HepG2 (cell line): ENCODE measurements at regions not wholly inside any gene's neighbourhood (a gene's known extent, or its start where the extent isn't known, plus 50 kb on each side); places are given as distances from the start of the nearest gene placed in this dataset.

ENCODE experiments used
- ATAC-seq: fragments of 200-7000 bp; cut with Tn5 transposase; 3 replicates; pipeline ENCODE4 v1.9.1; 2020; ENCODE audit warnings: mild to moderate bottlenecking, moderate library complexity
- BruUV-seq: library from RNA; stranded (reverse); fragments of 400-500 nt; replicated peaks from 2 replicates; lab custom pipeline; 2021; lab: Mats Ljungman, UMichigan
- CTCF ChIA-PET: fragments of 300-600 bp; formaldehyde crosslinking; extraction: SDS; loops from one replicate; lab custom pipeline; 2021; ENCODE audit warnings: low total read pairs, inconsistent platforms, low intra/inter-chr PET ratio; lab: Yijun Ruan, JAX
- POLR2A ChIA-PET: fragments of 350-600 bp; sonication (Branson Sonifier 250); formaldehyde crosslinking; loops from one replicate; lab custom pipeline; 2020; ENCODE audit warnings: antibody characterized with exemption, inconsistent platforms; lab: Yijun Ruan, JAX
- DNase-seq: peaks from one replicate; pipeline ENCODE4 v3.0.0-alpha.2; 2015; ENCODE audit warnings: low spot score
- FAIRE-seq: peaks from 3 replicates; lab custom pipeline; 2011; peaks lifted over from hg19 to GRCh38; lab: Jason Lieb, UNC
- H2AFZ ChIP-seq: one replicate; pipeline ENCODE4 v1.6.1; 2011; ENCODE audit warnings: low read length, inconsistent platforms
- H3K27ac ChIP-seq: fragments of 300-600 bp; 3 replicates; pipeline ENCODE4 v1.8.0; 2011; ENCODE audit warnings: mixed run types, mild to moderate bottlenecking, mixed read lengths, low read length, inconsistent platforms; ENCODE audit not compliant: insufficient read depth; ENCODE audit errors: extremely low read length
- H3K27me3 ChIP-seq, 2 experiments: fragments of 200-600 bp in 1 of 2; 2 replicates in 1 of 2; 3 replicates in 1 of 2; pipeline versions ENCODE4 v1.6.0 to v1.8.0; 2011; ENCODE audit warnings: low read length in 2 of 2, mild to moderate bottlenecking in 2 of 2, moderate library complexity in 2 of 2, inconsistent platforms in 1 of 2; ENCODE audit not compliant: insufficient read depth in 2 of 2, control insufficient read depth in 1 of 2
- H3K36me3 ChIP-seq, 2 experiments: fragments of 200-600 bp in 1 of 2; replicated peaks in 1 of 2; 2 replicates in 1 of 2; 3 replicates in 1 of 2; pipeline versions ENCODE4 v1.5.1 to v1.8.0; 2011; ENCODE audit warnings: low read length in 2 of 2, inconsistent platforms in 1 of 2; ENCODE audit not compliant: insufficient read depth in 2 of 2, control insufficient read depth in 1 of 2
- H3K4me1 ChIP-seq: 2 replicates; pipeline ENCODE4 v1.5.1; 2012; ENCODE audit warnings: low read length, inconsistent platforms; ENCODE audit not compliant: insufficient read depth
- H3K4me2 ChIP-seq: 2 replicates; pipeline ENCODE4 v1.6.0; 2011; ENCODE audit warnings: low read depth, low read length, inconsistent platforms
- H3K4me3 ChIP-seq, 3 experiments: fragments of 200-600 bp in 1 of 3; sonication (generic), shearing (Covaris generic) in 1 of 3; replicated peaks in 1 of 3; 2 replicates each; pipeline ENCODE4 v1.5.1; 2011 to 2016; ENCODE audit warnings: low read length in 3 of 3, inconsistent platforms in 2 of 3, low read depth in 2 of 3, mild to moderate bottlenecking in 2 of 3, control low read depth in 1 of 3, mixed read lengths in 1 of 3; ENCODE audit not compliant: insufficient read depth in 1 of 3
- H3K79me2 ChIP-seq: one replicate; pipeline ENCODE4 v1.6.1; 2011; ENCODE audit warnings: low read length, inconsistent platforms; ENCODE audit not compliant: insufficient read depth
- H3K9ac ChIP-seq: 2 replicates; pipeline ENCODE4 v1.6.0; 2011; ENCODE audit warnings: mild to moderate bottlenecking, low read depth, low read length, inconsistent platforms; ENCODE audit not compliant: insufficient read depth
- H3K9me3 ChIP-seq: 2 replicates; pipeline ENCODE4 v1.5.1; 2012; ENCODE audit warnings: mild to moderate bottlenecking, low read length
- H4K20me1 ChIP-seq: 2 replicates; pipeline ENCODE4 v1.6.0; 2011; ENCODE audit warnings: inconsistent platforms, mild to moderate bottlenecking, low read length, moderate library complexity; ENCODE audit not compliant: insufficient read depth
- ATRX ChIP-seq: sonication (generic); formaldehyde crosslinking; IDR thresholded peaks from 2 replicates; pipeline ENCODE4 v1.4.0; 2020; ENCODE audit warnings: missing genetic modification reagents, borderline replicate concordance
- RELA ChIP-seq: sonication (generic); formaldehyde crosslinking; IDR thresholded peaks from 2 replicates; pipeline ENCODE4 v1.4.0; 2020; ENCODE audit warnings: missing genetic modification reagents
- TAF15 ChIP-seq: fragments of 200-400 bp; formaldehyde crosslinking; IDR thresholded peaks from one replicate; pipeline ENCODE4 v1.6.1; 2018; ENCODE audit warnings: mild to moderate bottlenecking, low read depth, low read length; ENCODE audit not compliant: poor library complexity, severe bottlenecking
- ZNF451 ChIP-seq: sonication (generic); formaldehyde crosslinking; IDR thresholded peaks from 2 replicates; pipeline ENCODE4 v1.5.0; 2020; ENCODE audit warnings: mild to moderate bottlenecking, missing genetic modification reagents
- ZNF768 ChIP-seq: sonication (generic); formaldehyde crosslinking; IDR thresholded peaks from 2 replicates; pipeline ENCODE4 v1.4.0; 2020; ENCODE audit warnings: missing genetic modification reagents
- ZNF850 ChIP-seq: sonication (generic); formaldehyde crosslinking; conservative IDR thresholded peaks from 2 replicates; pipeline ENCODE4 v1.9.0; 2021; ENCODE audit warnings: mild to moderate bottlenecking, missing genetic modification reagents
- WGBS: methylation state at CpG from one replicate; pipeline ENCODE4 v1.1.6; 2017; ENCODE audit warnings: low lambda C conversion rate; 5-methylcytosine and 5-hydroxymethylcytosine counted together
- in situ Hi-C: cut with HindIII; loops from 2 replicates; pipeline ENCODE4 v1.10.0; 2017; ENCODE audit warnings: low pct_unique_long_range_greater_than_20kb; ENCODE audit not compliant: extremely low pct_ligation_motif_present
- intact Hi-C: fragments of 100-400 bp; cut with micrococcal nuclease; formaldehyde crosslinking; loops from one replicate; pipeline ENCODE4 v1.10.0; 2022; ENCODE audit not compliant: unreplicated experiment

GRCh38 chr22:27207907-27208306 is 550.5 kb downstream of the MIAT start:
- ChIA-PET POLR2A (no interaction called here), CTCF (no interaction called here)
- BruUV-seq: no TSS peak
- Histone ChIP-seq H3K36me3 (no peaks in the 10 kb centered on the region), H3K27ac (no peak overlapping the region)
- TF ChIP-seq TAF15: no peak
- TF ChIP-seq ATRX (CRISPR knock-in tag): no peak
- no peak for TF ChIP-seq RELA
- TF ChIP-seq ZNF768 (CRISPR knock-in tag): no peak
- no peak for TF ChIP-seq ZNF451 (CRISPR knock-in tag)
- TF ChIP-seq, all 625 proteins: peak for 0
- no peak for FAIRE-seq
- H3K9ac ChIP-seq: no peak overlapping the region
- no peaks in the 10 kb centered on the region for H3K79me2 ChIP-seq
- intact Hi-C loops: no loop called here
- no peak overlapping the region for H3K4me3 ChIP-seq
- ATAC-seq: no peak
- H4K20me1 ChIP-seq: no peaks in the 10 kb centered on the region
- H3K4me2 ChIP-seq: no peak overlapping the region
- H3K27me3 ChIP-seq: peaks cover 0 to 4% of the 10 kb centered on the region in 2 experiments; a peak in 2 of 5 replicates
- H2AFZ ChIP-seq: no peak overlapping the region
- H3K9me3 ChIP-seq: no peaks in the 10 kb centered on the region
- DNase-seq: no peak
- in situ Hi-C loops: no loop called here
- H3K4me1 ChIP-seq: no peaks in the 10 kb centered on the region
- 0% methylated on average over 4 of the region's 4 CpGs for WGBS

- CTCF ChIA-PET: no interaction called here
- 18% methylated on average over 8 of the region's 10 CpGs for WGBS
- in situ Hi-C loops: no loop called here
Observed at GRCh38 chr22:27210111-27210730, 552.8 kb downstream of the MIAT start.

More at GRCh38 chr22:27210111-27210730, 552.8 kb downstream of the MIAT start:
- Histone ChIP-seq H3K4me2 (no peak overlapping the region), H3K9me3 (no peaks in the 10 kb centered on the region), H3K36me3 (no peaks in the 10 kb centered on the region), H3K9ac (no peak overlapping the region), H3K27ac (no peak overlapping the region), H3K4me3 (no peak overlapping the region)
- POLR2A ChIA-PET: no interaction called here
- FAIRE-seq: no peak
- no peak for DNase-seq
- TF ChIP-seq ZNF850 (CRISPR knock-in tag): no peak
- TF ChIP-seq, all 625 proteins: peak for 0
- no peak for ATAC-seq
- peaks cover 3% of the 10 kb centered on the region in 2 experiments; a peak in 4 of 5 replicates for H3K27me3 ChIP-seq
- no peaks in the 10 kb centered on the region for H4K20me1 ChIP-seq
- no peaks in the 10 kb centered on the region for H3K4me1 ChIP-seq
- intact Hi-C loops: no loop called here
- no TSS peak for BruUV-seq
- no peak overlapping the region for H2AFZ ChIP-seq
- no peaks in the 10 kb centered on the region for H3K79me2 ChIP-seq
